ENCODE measurements at regions not wholly inside any gene's neighbourhood (a gene's known extent, or its start where the extent isn't known, plus 50 kb on each side); places are given as distances from the start of the nearest gene placed in this dataset.
"Not testable (repeated sequence)": the region's sequence is repeated elsewhere in the genome, so short reads cannot be mapped to it uniquely, and the experiment has no call there.

- Mint-ChIP-seq H3K4me3 (no peak overlapping the region), H3K27ac (no peak overlapping the region), H3K9me3 (peaks cover 2 to 30% (median 12%) of the 10 kb centered on the region in 11 donors), H3K4me1 (no peaks in the 10 kb centered on the region), H3K36me3 (no peaks in the 10 kb centered on the region), H3K27me3 (no peaks in the 10 kb centered on the region)
- H3K9me3 ChIP-seq (ENCODE audit: control insufficient read depth in 2 of 3, low read length in 3 of 3): no peaks in the 10 kb centered on the region
- no peaks in the 10 kb centered on the region for H3K4me1 ChIP-seq (ENCODE audit: control insufficient read depth in 2 of 2, insufficient read depth in 2 of 2, low read length in 2 of 2)
- H3K4me3 ChIP-seq (ENCODE audit: low read length): no peak overlapping the region
- intact Hi-C loops (cut with micrococcal nuclease): no loop called here
- H3K36me3 ChIP-seq (ENCODE audit: control insufficient read depth in 2 of 3, insufficient read depth in 3 of 3, low read length in 3 of 3): no peaks in the 10 kb centered on the region
- ChIA-PET CTCF (no interaction called here), POLR2A (no interaction called here)
- ATAC-seq (no peak), DNase-seq (no peak)
- H3K27me3 ChIP-seq (ENCODE audit: control insufficient read depth in 2 of 2, insufficient read depth in 2 of 2, low read length in 2 of 2): no peaks in the 10 kb centered on the region
- H3K27ac ChIP-seq (ENCODE audit: low read depth, low read length): no peak overlapping the region
These were observed 615.4 kb downstream of the SLC16A7 start for GRCh38 chr12:60211244-60211643.

GRCh38 chr12:60212159-60213000 is 616.6 kb downstream of the SLC16A7 start:
- peaks cover 2 to 30% (median 12%) of the 10 kb centered on the region in 11 donors for H3K9me3 Mint-ChIP-seq

GRCh38 chr12:60213272-60213671 is 617.4 kb downstream of the SLC16A7 start:
- H3K9me3 ChIP-seq (ENCODE audit: control insufficient read depth in 2 of 3, low read length in 3 of 3); H3K36me3 Mint-ChIP-seq: not testable (repeated sequence)

More at GRCh38 chr12:60212159-60213000, 616.6 kb downstream of the SLC16A7 start:
- POLR2A ChIA-PET: no interaction called here
- H3K27ac ChIP-seq (ENCODE audit: low read depth, low read length): no peak overlapping the region
- no peak overlapping the region for H3K4me3 ChIP-seq (ENCODE audit: low read length)
- intact Hi-C loops (cut with micrococcal nuclease): no loop called here
- ATAC-seq (no peak), DNase-seq (no peak)
- Mint-ChIP-seq H3K36me3 (no peaks in the 10 kb centered on the region), H3K4me1 (no peaks in the 10 kb centered on the region), H3K27me3 (no peaks in the 10 kb centered on the region), H3K27ac (peak overlapping the region in 1 of 9 donors; percentile 37), H3K4me3 (no peak overlapping the region)
- H3K9me3 ChIP-seq (ENCODE audit: control insufficient read depth in 2 of 3, low read length in 3 of 3): no peaks in the 10 kb centered on the region
- no peaks in the 10 kb centered on the region for H3K4me1 ChIP-seq (ENCODE audit: control insufficient read depth in 2 of 2, insufficient read depth in 2 of 2, low read length in 2 of 2)
- CTCF ChIA-PET: no interaction called here
- H3K36me3 ChIP-seq (ENCODE audit: control insufficient read depth in 2 of 3, insufficient read depth in 3 of 3, low read length in 3 of 3): no peaks in the 10 kb centered on the region
- H3K27me3 ChIP-seq (ENCODE audit: control insufficient read depth in 2 of 2, insufficient read depth in 2 of 2, low read length in 2 of 2): no peaks in the 10 kb centered on the region

GRCh38 chr12:60216226-60216625 is 620.4 kb downstream of the SLC16A7 start:
- H3K9me3 ChIP-seq (ENCODE audit: control insufficient read depth in 2 of 3, low read length in 3 of 3): no peaks in the 10 kb centered on the region
- no peaks in the 10 kb centered on the region for H3K4me1 Mint-ChIP-seq
- ChIA-PET POLR2A (no interaction called here), CTCF (no interaction called here)
- intact Hi-C loops (cut with micrococcal nuclease): no loop called here
- H3K27me3 ChIP-seq (ENCODE audit: control insufficient read depth in 2 of 2, insufficient read depth in 2 of 2, low read length in 2 of 2): no peaks in the 10 kb centered on the region
- no peaks in the 10 kb centered on the region for H3K36me3 Mint-ChIP-seq
- H3K4me3 Mint-ChIP-seq: no peak overlapping the region
- no peaks in the 10 kb centered on the region for H3K4me1 ChIP-seq (ENCODE audit: control insufficient read depth in 2 of 2, insufficient read depth in 2 of 2, low read length in 2 of 2)
- no peak overlapping the region for H3K27ac ChIP-seq (ENCODE audit: low read depth, low read length)
- H3K27ac Mint-ChIP-seq: no peak overlapping the region
- DNase-seq: no peak
- ATAC-seq: no peak
- H3K36me3 ChIP-seq (ENCODE audit: control insufficient read depth in 2 of 3, insufficient read depth in 3 of 3, low read length in 3 of 3): no peaks in the 10 kb centered on the region
- H3K27me3 Mint-ChIP-seq: no peaks in the 10 kb centered on the region
- no peak overlapping the region for H3K4me3 ChIP-seq (ENCODE audit: low read length)
- peaks cover 1 to 30% (median 11%) of the 10 kb centered on the region in 11 donors for H3K9me3 Mint-ChIP-seq

More at GRCh38 chr12:60213272-60213671, 617.4 kb downstream of the SLC16A7 start:
- H3K27me3 Mint-ChIP-seq; intact Hi-C loops (cut with micrococcal nuclease); H3K27ac Mint-ChIP-seq; H3K27ac ChIP-seq (ENCODE audit: low read depth, low read length); CTCF ChIA-PET; H3K4me3 Mint-ChIP-seq; POLR2A ChIA-PET; H3K4me1 Mint-ChIP-seq; H3K4me3 ChIP-seq (ENCODE audit: low read length); H3K36me3 ChIP-seq (ENCODE audit: control insufficient read depth in 2 of 3, insufficient read depth in 3 of 3, low read length in 3 of 3); H3K27me3 ChIP-seq (ENCODE audit: control insufficient read depth in 2 of 2, insufficient read depth in 2 of 2, low read length in 2 of 2); ATAC-seq; DNase-seq; H3K4me1 ChIP-seq (ENCODE audit: control insufficient read depth in 2 of 2, insufficient read depth in 2 of 2, low read length in 2 of 2): not testable (repeated sequence)
- H3K9me3 Mint-ChIP-seq: peaks cover 1 to 30% (median 12%) of the 10 kb centered on the region in 11 donors

GRCh38 chr12:60223242-60223641 is 627.4 kb downstream of the SLC16A7 start:
- POLR2A ChIA-PET: no interaction called here
- CTCF ChIA-PET: no interaction called here

GRCh38 chr12:60225216-60226000 is 629.6 kb downstream of the SLC16A7 start:
- no peaks in the 10 kb centered on the region for H3K36me3 Mint-ChIP-seq
- H3K9me3 ChIP-seq (ENCODE audit: control insufficient read depth in 2 of 3, low read length in 3 of 3): no peaks in the 10 kb centered on the region

More at GRCh38 chr12:60223242-60223641, 627.4 kb downstream of the SLC16A7 start:
- no peaks in the 10 kb centered on the region for H3K36me3 Mint-ChIP-seq
- Histone ChIP-seq H3K27ac (ENCODE audit: low read depth, low read length) (no peak overlapping the region), H3K4me1 (ENCODE audit: control insufficient read depth in 2 of 2, insufficient read depth in 2 of 2, low read length in 2 of 2) (no peaks in the 10 kb centered on the region), H3K36me3 (ENCODE audit: control insufficient read depth in 2 of 3, insufficient read depth in 3 of 3, low read length in 3 of 3) (no peaks in the 10 kb centered on the region), H3K27me3 (ENCODE audit: control insufficient read depth in 2 of 2, insufficient read depth in 2 of 2, low read length in 2 of 2) (no peaks in the 10 kb centered on the region), H3K9me3 (ENCODE audit: control insufficient read depth in 2 of 3, low read length in 3 of 3) (no peaks in the 10 kb centered on the region), H3K4me3 (ENCODE audit: low read length) (no peak overlapping the region)
- no peak overlapping the region for H3K4me3 Mint-ChIP-seq
- no peaks in the 10 kb centered on the region for H3K4me1 Mint-ChIP-seq
- H3K27ac Mint-ChIP-seq: no peak overlapping the region
- H3K9me3 Mint-ChIP-seq: peaks cover 0 to 13% (median 2%) of the 10 kb centered on the region in 11 donors
- DNase-seq: no peak
- no peaks in the 10 kb centered on the region for H3K27me3 Mint-ChIP-seq
- no peak for ATAC-seq
- intact Hi-C loops (cut with micrococcal nuclease): no loop called here

More at GRCh38 chr12:60225216-60226000, 629.6 kb downstream of the SLC16A7 start:
- Histone ChIP-seq H3K27me3 (ENCODE audit: control insufficient read depth in 2 of 2, insufficient read depth in 2 of 2, low read length in 2 of 2) (no peaks in the 10 kb centered on the region), H3K27ac (ENCODE audit: low read depth, low read length) (no peak overlapping the region), H3K4me3 (ENCODE audit: low read length) (no peak overlapping the region), H3K4me1 (ENCODE audit: control insufficient read depth in 2 of 2, insufficient read depth in 2 of 2, low read length in 2 of 2) (no peaks in the 10 kb centered on the region), H3K36me3 (ENCODE audit: control insufficient read depth in 2 of 3, insufficient read depth in 3 of 3, low read length in 3 of 3) (no peaks in the 10 kb centered on the region)
- Mint-ChIP-seq H3K4me3 (no peak overlapping the region), H3K9me3 (peaks cover 0 to 8% (median 2%) of the 10 kb centered on the region in 11 donors), H3K27me3 (no peaks in the 10 kb centered on the region), H3K27ac (no peak overlapping the region), H3K4me1 (no peaks in the 10 kb centered on the region)
- ATAC-seq (no peak), DNase-seq (no peak)
- POLR2A ChIA-PET: no interaction called here
- intact Hi-C loops (cut with micrococcal nuclease): no loop called here
- CTCF ChIA-PET: no interaction called here

All from naive thymus-derived CD4-positive, alpha-beta T cell (primary cell).